COR-L47 (cell line): ENCODE measurements at regions not wholly inside any gene's neighbourhood (a gene's known extent, or its start where the extent isn't known, plus 50 kb on each side); places are given as distances from the start of the nearest gene placed in this dataset.

Experiments
- DNase-seq: peaks from one replicate; lab custom pipeline; 2025; lab: John Stamatoyannopoulos, UW

DNA sequence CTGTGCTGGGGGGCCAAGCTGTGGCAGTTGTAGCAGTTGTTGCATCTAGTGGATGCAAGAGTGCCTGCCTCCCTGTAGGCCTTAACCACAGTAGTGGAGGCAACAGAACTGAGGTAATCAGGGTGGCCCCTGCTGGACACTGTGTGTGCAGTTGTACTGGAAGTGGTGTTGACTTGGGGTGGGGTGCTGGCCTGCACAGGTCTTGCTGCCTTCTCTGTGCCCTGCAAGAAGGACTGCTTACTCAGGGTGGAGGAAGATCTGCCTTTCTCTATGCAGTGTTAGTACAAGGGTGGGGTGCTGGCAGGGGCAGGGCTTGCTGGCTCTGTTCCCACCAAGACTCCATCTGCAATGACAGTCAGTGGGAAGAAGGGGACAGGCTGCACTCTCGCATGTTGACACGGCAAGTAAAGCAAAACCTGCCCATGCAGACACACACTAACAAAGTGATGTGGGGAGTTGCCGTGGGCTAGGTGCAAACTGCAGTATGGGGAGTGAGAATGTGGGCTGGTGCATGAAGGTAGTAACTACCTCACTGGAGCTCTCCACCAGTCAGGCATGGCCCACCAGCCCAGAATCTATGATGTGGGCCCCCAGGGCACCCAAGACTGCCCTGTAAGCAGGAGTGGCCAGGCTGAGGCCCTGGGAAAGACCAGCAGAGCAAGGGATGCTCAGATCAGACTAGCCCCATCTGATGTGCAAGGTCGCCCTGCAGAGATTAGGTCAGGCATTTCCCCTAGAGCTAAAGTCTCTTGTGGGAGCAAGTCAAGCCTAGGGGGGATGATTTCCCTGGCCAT lies 594.9 kb downstream of the TECRL start:
- DNase-seq = no peak

DNA sequence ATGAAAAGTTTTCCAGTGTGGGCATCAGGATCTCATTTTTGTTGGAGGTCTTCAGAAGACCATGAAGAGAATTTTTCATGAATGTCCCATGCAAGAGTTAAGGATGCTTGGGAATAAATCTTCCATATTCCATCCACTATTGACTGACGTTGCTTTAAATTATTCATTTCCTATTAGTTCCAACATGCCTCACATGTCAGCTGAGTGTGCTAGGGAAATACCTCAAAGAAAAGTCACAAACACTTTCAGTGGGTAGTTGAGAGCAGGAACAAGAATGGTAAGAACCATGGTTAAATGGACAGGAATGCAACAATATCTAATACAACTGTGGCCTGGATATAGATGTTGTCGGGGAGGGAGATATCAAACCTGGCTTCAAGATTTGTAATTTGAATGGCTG lies 610.1 kb downstream of the TECRL start:
- DNase-seq = no peak

DNA sequence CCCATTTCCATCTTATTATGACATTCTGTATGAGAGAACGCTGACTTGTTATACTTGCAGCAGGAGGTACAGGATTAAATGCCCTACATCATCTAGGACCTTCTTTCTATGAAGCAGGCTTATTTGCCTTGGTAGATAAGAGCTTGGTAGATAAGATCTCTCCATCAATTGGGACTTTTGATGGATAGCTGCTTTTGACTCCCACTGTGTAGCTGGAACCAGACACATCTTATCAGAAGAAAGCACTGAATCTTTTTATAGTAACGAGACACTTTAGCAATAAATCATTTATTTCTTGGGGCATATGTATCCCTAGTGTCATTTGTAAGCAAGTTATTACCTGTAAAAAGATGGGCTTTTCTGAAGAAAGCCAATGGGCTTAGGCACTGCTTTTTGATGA lies 613.9 kb downstream of the TECRL start:
- no peak for DNase-seq

DNA sequence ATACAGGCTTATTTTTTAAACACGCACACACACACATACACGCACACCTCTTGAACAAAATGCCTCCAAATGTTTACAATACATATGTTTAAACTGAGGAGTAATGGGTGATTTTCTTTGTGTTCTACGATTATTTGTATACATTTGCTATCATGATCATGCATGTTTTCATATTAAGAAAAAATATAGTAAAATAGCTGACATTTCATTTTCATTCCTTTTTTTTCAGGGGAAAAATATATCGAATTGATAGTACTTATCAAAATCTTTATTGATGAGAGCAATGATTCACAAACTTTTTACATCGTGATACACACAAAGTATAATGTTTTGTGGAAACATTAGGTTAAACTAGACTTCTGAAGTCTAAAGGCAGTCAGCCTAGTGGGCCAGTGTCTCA lies 618.9 kb downstream of the TECRL start:
- no peak for DNase-seq

DNA sequence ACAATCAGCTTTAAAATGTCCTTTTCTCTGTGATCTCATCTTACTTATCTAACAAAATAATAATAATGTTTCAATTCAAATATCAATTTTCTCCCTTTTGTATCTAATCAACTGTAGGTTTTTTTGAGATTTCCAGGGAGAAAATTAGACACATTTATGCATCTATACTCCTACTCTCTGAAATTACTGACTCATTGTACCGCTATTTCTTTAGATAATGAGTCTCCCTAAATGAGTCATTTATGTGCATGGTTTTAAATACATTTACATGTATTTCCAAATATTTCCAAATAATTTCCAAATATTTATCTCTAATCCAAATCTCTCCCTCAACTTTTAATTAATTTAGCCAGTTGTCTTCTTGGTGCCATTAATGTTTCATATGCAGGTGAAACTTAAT lies 621.0 kb downstream of the TECRL start:
- DNase-seq = no peak

DNA sequence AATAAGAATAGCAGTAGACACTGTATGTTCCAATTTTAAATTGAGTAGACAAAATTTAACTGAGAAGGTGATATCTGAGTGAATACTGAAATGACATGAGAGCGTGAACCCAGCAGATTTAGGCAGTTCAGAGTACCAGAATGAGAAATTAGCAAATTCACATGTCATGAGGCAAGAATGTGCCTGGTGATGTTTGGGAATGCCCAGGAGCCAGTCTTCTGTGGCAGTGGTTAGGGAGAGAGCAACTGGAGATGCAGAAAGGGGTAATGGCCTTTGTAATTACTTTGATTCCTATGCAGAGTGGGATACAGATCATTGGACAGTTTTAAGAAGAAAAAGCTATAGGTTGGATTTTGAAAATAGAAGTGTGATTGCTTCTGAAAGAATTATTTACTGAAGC lies 621.9 kb downstream of the TECRL start:
- no peak for DNase-seq

DNA sequence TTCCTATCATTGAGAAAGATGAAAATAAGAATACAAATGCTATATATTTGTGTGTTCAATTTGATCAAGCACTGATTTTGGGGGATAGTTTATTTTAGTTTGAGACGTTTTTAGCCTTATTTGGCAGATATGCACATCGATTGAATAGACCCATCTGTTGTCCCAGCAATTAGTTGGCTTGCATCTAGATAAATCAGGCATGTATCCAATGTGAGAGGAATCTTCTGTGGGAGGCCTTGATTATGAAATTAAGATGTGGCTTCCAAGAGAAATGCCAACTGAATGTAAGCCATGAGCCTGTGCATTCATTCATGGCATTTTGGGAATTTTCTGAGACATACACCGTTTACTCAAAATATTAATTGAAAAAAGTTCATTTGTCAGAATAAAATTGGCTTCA lies 623.1 kb downstream of the TECRL start:
- DNase-seq = no peak

DNA sequence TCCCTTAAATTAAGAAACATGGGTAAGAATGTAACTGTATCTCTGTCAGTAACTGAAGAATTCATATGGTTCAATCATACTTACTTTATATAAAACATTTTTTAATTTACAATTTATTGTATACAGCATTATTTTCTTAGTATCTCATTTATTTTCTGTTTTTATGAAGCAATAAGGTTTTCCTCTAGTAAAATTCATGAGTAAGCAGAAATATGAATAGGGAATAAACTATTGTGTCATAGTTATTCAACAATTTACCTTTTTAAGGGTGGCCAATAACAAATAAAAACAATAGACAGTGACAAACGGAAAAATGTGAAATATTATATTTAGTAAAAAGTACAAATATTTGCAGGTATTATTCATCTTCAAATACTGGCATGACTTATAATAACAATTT lies 624.4 kb downstream of the TECRL start:
- DNase-seq = no peak

DNA sequence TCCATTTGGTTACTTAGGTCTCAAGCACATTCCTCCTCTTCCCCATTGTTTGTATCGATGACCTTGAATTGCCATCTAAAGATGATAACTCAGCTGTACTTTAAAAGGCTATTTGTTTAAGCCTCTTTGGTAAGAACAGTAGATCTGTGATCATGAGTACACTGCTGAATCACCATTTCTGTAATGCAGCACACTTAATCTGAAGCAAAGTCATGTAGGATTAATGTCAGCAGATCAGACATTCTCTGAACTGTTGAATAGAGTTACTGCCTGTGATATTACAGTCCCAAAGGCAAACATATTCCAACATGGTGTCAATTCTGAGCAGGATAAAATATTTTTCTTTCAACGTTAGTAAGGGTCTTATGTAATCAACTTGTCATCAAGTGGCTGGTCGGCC lies 631.6 kb downstream of the TECRL start:
- no peak for DNase-seq

DNA sequence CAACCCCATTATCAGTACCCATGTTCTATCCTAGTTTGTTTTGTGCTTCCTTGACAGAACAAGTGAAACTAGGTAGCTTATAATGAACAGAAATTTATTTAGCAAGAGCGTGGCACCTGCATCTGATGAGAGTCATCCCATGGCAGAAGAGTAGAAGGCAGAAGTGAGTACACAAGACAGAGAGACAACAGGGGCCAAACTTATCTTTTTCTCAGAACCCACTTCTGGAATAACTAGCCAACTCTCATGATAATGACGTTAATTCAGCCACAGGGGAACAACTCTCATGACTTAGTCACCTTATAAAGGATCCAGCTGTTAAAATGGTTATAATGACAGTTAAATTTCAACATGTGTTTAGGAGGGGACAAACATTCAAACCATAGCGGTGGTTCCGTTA lies 644.9 kb downstream of the TECRL start:
- DNase-seq = no peak

DNA sequence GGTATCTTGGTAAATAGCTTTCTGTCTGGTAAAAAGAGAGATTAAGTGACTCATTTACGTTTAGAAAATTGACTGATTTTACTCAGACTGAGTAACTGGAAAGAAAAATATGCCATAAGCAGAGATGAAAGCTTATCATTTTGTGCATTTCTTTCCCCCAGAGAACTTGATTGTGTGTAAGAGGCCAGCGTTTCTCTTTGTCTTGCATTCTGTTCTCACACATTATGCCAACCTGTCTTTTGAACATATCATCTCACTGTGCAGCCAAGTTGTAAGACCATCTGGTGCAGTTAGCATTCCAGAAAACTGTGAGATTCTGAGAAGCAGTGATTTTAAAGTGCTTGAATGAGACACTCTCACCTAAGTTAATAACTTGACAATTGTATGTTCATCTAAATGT lies 651.3 kb downstream of the TECRL start:
- DNase-seq = no peak

DNA sequence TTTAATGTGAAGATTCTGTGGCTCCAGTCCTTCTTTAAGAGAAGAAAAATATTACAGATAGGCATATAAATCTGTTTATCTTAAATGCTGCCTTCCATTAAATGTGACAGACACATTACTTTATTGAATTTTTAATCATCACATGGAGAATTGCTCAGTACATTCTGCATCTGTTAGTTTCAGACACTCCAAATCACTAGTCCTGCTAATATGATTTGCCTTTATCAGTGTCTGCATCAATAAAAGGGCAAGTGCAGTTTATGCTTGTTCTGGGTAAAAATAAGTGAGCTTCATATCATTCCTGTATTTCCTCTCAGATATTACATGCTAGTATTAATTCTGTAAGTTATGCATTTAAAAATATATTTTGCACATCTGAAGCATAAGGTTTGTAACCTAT lies 666.4 kb downstream of the TECRL start:
- no peak for DNase-seq

DNA sequence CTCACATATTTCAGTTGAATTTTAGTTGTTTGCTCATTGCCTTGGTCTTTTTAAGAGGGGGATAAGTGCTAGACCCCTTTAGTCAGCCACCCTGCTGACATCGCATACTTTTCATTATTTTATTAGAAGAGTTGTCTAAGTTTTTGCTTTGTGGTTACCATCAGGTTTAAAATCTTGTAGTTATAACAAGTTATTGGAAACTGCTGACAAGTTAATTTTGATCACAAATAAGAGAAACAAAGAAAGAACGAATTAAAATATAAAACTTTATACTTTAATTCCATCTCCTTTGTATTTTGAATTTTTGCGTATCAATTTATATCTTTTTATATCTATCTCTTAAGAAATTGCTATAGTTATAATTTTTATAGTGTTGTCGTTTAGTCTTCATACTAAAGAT lies 679.7 kb downstream of the TECRL start:
- no peak for DNase-seq

DNA sequence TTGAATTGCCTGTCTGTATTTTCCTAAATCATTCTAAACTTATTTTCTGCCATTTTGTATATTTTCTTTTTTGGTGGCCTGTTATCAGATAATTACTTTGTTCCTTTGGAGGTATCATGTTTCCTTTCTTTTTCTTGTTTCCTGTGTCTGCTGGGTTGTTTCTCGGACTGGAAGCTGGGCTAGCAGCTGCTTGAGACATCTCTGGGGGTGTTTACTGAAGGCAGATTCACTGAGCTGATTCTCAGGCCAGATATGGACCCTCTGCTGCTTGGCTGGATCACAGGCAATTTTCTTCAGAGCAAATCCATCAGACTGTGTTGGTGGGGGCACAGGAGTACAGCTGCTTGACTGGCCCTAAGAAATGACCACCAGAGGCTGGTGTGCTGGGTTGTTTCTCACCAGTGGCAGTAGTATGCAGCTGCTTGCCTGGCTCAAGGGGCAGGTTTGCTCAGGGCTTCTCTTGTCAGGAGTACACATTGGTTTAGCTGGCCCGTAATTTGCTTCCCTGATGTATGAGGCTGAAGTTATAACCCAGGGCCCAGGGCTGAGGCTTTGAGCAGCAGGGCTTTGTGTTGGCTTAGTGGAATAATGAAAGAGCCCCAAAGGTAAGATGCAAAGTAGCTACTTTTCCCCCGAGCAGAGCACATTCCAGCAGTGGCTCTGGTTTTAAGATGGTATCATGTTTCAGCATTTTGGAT lies 680.6 kb downstream of the TECRL start:
- DNase-seq = no peak

DNA sequence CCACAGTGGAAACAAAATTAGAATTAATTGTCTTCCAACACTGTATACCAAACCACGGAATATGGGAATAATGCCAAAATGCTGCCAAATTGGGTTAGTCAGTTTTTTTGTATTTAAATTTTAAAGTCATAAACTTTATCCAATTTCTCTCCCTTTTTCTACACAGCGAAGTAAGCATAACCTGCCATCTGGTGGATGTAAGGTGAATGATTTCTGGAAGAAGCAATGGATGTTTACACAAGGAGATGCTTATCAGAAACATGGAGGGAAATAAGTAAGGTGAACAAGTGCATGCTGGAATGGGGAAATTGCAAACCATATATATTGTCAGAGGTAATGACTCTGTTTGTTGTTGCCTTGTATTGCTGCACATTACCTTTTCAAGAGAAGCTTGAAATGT lies 691.9 kb downstream of the TECRL start:
- peak; percentile 13 for DNase-seq

DNA sequence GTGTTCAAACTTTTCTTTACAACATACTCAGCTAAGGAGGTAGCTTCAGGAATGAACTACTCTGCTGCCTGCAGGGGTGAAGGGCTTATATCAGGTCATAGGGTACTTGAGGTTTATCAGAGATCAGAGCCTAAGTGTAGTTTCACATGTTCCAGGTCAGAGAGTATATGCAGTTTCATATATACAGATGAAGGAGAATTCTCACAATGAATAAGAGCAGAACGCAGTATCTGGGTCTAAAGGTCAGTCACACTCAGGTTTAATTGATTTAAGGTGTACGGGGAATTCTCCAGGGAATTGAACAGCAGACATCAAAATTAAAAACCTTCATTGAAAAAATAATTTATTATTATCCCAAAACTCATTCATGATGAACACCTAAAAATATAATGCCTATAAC lies 700.6 kb downstream of the TECRL start:
- DNase-seq = no peak

DNA sequence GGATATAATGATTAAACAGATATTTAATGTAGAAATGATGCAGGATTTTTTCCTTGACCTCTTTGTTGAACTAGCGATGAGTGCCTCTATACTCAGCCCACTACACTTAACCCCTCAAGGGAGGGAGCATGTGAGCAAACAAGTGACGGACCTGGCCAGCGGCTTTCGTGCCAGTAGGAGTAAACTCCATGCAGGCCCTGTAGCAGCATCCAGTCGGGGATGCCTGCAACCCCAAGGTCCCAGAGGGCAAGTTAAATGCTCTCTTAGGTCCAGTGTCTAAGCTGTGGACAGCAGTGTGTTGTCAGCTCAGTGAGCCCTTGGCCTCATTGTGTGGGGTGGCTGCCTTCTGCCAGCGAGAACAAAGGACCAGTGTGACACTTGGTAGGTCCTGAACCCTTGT lies 708.7 kb downstream of the TECRL start:
- DNase-seq = no peak

DNA sequence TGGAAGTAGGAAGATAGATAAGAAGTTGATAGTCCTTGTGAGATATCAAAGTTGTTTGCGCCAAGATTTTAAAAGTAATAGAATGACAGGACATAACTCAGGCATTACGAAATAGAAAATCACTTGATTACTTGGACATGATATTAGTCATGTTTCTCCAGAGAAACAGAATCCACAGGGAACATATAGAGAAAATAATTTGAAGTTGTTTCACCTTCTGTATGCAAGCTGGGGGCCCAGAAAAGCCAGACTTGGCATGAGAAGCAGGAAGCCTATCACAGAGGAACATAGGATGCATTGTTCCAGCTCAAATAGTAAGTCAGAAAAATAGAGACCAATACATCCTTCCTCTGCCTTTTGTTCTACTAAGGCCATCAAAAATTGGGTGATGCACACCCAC lies 715.9 kb downstream of the TECRL start:
- DNase-seq = no peak

DNA sequence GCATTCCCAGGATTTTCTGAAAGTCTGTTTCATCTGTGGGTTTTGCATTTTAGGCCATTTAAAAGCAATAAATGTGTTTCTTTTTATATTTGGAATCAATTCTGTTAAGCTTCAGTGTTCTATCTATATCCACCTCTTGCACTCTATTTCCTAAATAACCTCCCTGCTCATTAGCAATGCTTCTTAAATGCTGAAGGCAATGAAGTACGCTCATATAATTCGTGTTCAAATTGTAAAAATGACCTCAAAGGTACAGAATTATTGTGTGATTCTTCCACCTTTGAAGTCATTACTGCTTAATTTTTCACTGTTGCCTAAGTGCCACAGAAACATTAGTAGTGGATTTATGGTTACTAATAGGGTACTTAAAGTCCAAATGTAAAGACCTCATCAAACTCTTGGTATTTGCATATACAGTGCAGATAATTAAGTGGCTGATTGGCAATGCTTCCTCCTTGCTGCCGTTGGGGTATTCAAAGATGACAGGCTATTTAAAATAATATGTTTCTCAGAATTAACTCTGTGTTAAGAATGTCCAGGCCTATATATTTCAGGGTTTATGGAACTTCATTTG lies 730.8 kb downstream of the TECRL start:
- DNase-seq = no peak

DNA sequence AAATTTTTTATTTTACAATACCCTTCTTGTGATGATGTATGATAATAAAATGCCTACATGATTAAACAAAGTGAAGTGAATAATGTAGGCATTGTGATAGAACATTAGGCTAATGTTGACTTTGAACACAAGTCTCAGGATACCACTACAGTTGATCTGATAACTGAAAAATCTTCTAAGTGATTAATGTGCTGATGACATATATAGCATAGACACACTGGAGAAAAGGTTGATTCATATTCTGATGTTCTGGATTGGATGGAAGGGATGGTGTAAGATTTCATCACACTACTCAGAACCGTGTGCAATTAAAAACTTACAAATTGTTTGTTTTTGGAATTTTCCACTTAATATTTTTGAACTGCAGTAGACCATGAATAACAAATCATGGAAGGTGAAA lies 738.5 kb downstream of the TECRL start:
- no peak for DNase-seq

DNA sequence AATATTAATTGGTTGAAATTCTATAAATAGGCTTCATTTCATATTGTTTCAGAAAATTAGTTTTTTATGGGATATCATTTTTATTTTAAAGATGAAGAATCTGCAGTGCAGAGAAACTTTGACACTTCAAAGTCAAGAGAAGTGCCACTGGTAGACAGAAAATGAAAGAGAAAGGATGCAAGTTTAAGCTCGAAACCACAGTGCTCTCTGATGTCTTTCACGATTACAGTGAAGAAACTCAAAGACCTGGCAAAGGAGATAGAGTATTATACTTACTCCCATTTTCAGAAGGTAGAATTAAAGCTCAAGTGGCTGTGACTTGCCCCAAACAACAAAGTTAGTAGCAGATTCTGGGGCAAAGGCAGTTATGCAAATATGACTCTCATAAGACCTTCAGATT lies 745.4 kb downstream of the TECRL start:
- no peak for DNase-seq

DNA sequence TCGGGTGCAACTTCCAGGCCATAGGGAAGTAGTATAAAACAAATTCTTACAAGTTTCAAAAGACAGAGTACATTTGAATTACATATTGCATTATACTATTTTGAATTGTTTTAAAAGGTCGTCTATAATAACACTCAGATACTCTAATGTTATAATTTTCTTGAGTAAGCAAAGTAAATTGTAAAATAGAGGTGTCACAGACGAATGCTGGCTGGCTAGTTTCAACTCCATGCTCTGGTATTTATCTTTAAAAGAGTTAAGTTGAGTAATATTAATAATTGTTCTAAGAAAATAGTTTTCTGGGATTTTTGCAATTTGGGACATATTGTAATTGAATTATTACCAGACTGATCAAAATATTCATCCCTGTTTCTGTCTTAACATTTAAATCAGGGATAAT lies 764.9 kb downstream of the TECRL start:
- DNase-seq = no peak

DNA sequence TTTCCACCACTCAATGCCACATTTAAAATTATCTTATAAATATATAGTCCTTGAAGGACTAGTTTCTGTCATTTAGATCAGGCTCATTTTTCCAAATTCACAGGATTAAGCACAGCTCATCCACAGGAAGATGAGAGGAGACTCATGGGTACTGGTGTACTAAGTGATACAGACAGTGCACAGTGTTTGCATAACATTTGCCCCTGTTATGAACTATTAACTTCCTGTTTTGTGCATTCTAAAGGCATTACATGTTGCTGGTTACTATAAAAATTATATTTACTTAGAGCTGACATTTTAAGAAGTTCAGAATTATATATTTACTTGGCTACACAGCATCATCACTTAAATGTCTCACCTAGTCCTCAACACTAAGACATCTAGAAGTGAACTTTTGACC lies 772.0 kb downstream of the TECRL start:
- no peak for DNase-seq

DNA sequence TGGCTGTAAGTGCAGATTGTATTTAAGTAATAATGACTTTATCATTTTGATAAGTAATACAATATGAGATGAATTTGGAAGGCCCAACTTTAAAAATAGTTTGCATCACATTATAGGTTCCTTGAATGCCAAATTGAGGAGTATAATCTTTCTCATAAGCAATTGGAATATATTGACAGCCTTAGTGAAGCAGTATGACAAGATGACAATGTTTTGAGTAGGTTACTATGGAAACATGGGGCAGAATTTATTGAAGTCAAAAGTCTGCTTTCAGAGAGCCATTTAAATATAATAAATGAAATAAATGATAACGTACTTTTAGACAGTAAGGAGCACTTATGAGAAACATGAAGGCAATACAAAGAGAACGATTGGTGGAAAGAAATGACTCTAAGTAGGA lies 776.4 kb downstream of the TECRL start:
- no peak for DNase-seq
